CD4-positive, alpha-beta memory T cell (primary cell): ENCODE measurements at regions not wholly inside any gene's neighbourhood (a gene's known extent, or its start where the extent isn't known, plus 50 kb on each side); places are given as distances from the start of the nearest gene placed in this dataset.

Source experiments
- CTCF ChIA-PET: fragments of 350-600 bp; sonication (Branson Sonifier 250); formaldehyde crosslinking; loops from one replicate; lab custom pipeline; 2021; ENCODE audit warnings: inconsistent platforms; ENCODE audit not compliant: partially characterized antibody; lab: Charles Lee
- POLR2A ChIA-PET: fragments of 350-600 bp; sonication (Branson Sonifier 250); formaldehyde crosslinking; loops from one replicate; lab custom pipeline; 2021; ENCODE audit not compliant: partially characterized antibody; lab: Charles Lee
- DNase-seq, 5 donors: peaks; one replicate each; pipeline versions ENCODE4 v3.0.0 to v3.0.0-alpha.2; 2020 to 2022; ENCODE audit warnings: mixed read lengths in 1 of 5
- H3K27ac ChIP-seq: one replicate; pipeline ENCODE4 v1.7.0; 2013; ENCODE audit warnings: low read depth, low read length
- H3K27me3 ChIP-seq: 2 replicates; pipeline ENCODE4 v1.7.0; 2013; ENCODE audit warnings: mild to moderate bottlenecking, low read length, moderate library complexity; ENCODE audit not compliant: insufficient read depth
- H3K36me3 ChIP-seq: 2 replicates; pipeline ENCODE4 v1.7.0; 2013; ENCODE audit warnings: mild to moderate bottlenecking, low read length, moderate library complexity; ENCODE audit not compliant: insufficient read depth
- H3K4me1 ChIP-seq: 2 replicates; pipeline ENCODE4 v1.7.0; 2013; ENCODE audit warnings: mild to moderate bottlenecking, low read length, moderate library complexity; ENCODE audit not compliant: insufficient read depth
- H3K4me3 ChIP-seq, 2 donors: one replicate each; pipeline ENCODE4 v1.7.0; 2013; ENCODE audit warnings: low read length in 2 of 2, mild to moderate bottlenecking in 1 of 2
- H3K9me3 ChIP-seq, 2 donors: one replicate each; pipeline ENCODE4 v1.7.0; 2013; ENCODE audit warnings: low read length in 2 of 2, control low read depth in 1 of 2; ENCODE audit not compliant: control insufficient read depth in 1 of 2
- H3K27ac Mint-ChIP-seq, 7 donors: one replicate each; pipeline ENCODE4 v1.8.0; 2020 to 2021; ENCODE audit warnings: mixed read lengths in 7 of 7, mild to moderate bottlenecking in 6 of 7, inconsistent platforms in 3 of 7, moderate library complexity in 3 of 7
- H3K27me3 Mint-ChIP-seq, 2 donors: one replicate each; pipeline ENCODE4 v1.8.0; 2020 to 2021; ENCODE audit warnings: mixed read lengths in 2 of 2
- H3K36me3 Mint-ChIP-seq, 2 donors: one replicate each; pipeline ENCODE4 v1.8.0; 2020 to 2021; ENCODE audit warnings: mixed read lengths in 2 of 2, inconsistent platforms in 1 of 2, mild to moderate bottlenecking in 1 of 2
- H3K4me1 Mint-ChIP-seq, 4 donors: one replicate each; pipeline ENCODE4 v1.8.0; 2020 to 2021; ENCODE audit warnings: mixed read lengths in 4 of 4, mild to moderate bottlenecking in 1 of 4
- H3K4me3 Mint-ChIP-seq, 8 donors: one replicate each; pipeline ENCODE4 v1.8.0; 2020 to 2021; ENCODE audit warnings: mixed read lengths in 8 of 8, mild to moderate bottlenecking in 7 of 8, moderate library complexity in 6 of 8, inconsistent platforms in 3 of 8
- H3K9me3 Mint-ChIP-seq, 8 donors: one replicate each; pipeline ENCODE4 v1.8.0; 2020 to 2021; ENCODE audit warnings: mixed read lengths in 8 of 8, mild to moderate bottlenecking in 5 of 8, inconsistent platforms in 3 of 8, moderate library complexity in 1 of 8
- intact Hi-C: fragments of 100-400 bp; cut with micrococcal nuclease; formaldehyde crosslinking; loops from one replicate; pipeline ENCODE4 v1.15.1; 2023

- POLR2A ChIA-PET = no interaction called here
- no peaks in the 10 kb centered on the region for H3K4me1 Mint-ChIP-seq
Observed at GRCh38 chr12:45549337-45549902, 180.1 kb upstream of the ARID2 start.

GRCh38 chr12:45553204-45553603, 176.3 kb upstream of the ARID2 start:
- Histone ChIP-seq H3K27me3 (no peaks in the 10 kb centered on the region), H3K4me1 (no peaks in the 10 kb centered on the region), H3K27ac (no peak overlapping the region), H3K36me3 (no peaks in the 10 kb centered on the region), H3K4me3 (no peak overlapping the region), H3K9me3 (no peaks in the 10 kb centered on the region)
- peaks cover 0 to 3% of the 10 kb centered on the region in 2 donors for H3K27me3 Mint-ChIP-seq
- H3K4me3 Mint-ChIP-seq = no peak overlapping the region
- no peaks in the 10 kb centered on the region for H3K4me1 Mint-ChIP-seq
- ChIA-PET POLR2A (no interaction called here), CTCF (interaction anchor here (3.0 kb wide), 1 partner anchor 9 kb away, joined by 15 read pairs; no protein-coding TSS in a partner anchor)
- H3K27ac Mint-ChIP-seq = no peak overlapping the region
- intact Hi-C loops = no loop called here
- peaks cover 0 to 1% (median 0%) of the 10 kb centered on the region in 8 donors for H3K9me3 Mint-ChIP-seq
- H3K36me3 Mint-ChIP-seq = no peaks in the 10 kb centered on the region
- no peak for DNase-seq

More at GRCh38 chr12:45549337-45549902, 180.1 kb upstream of the ARID2 start:
- Histone ChIP-seq H3K4me1 (no peaks in the 10 kb centered on the region), H3K27me3 (no peaks in the 10 kb centered on the region), H3K36me3 (no peaks in the 10 kb centered on the region), H3K4me3 (no peak overlapping the region), H3K27ac (no peak overlapping the region), H3K9me3 (no peaks in the 10 kb centered on the region)
- H3K9me3 Mint-ChIP-seq = no peaks in the 10 kb centered on the region
- no peak overlapping the region for H3K27ac Mint-ChIP-seq
- no peaks in the 10 kb centered on the region for H3K36me3 Mint-ChIP-seq
- intact Hi-C loops = no loop called here
- peaks cover 0 to 1% of the 10 kb centered on the region in 2 donors for H3K27me3 Mint-ChIP-seq
- H3K4me3 Mint-ChIP-seq = no peak overlapping the region
- CTCF ChIA-PET = no interaction called here
- no peak for DNase-seq

- intact Hi-C loops = no loop called here
- Histone ChIP-seq H3K4me3 (no peak overlapping the region), H3K36me3 (no peaks in the 10 kb centered on the region), H3K27ac (no peak overlapping the region), H3K9me3 (no peaks in the 10 kb centered on the region), H3K27me3 (no peaks in the 10 kb centered on the region), H3K4me1 (no peaks in the 10 kb centered on the region)
- Mint-ChIP-seq H3K27me3 (peaks cover 0 to 3% of the 10 kb centered on the region in 2 donors), H3K27ac (no peak overlapping the region), H3K9me3 (peaks cover 0 to 3% (median 0%) of the 10 kb centered on the region in 8 donors), H3K36me3 (no peaks in the 10 kb centered on the region), H3K4me3 (no peak overlapping the region), H3K4me1 (peaks cover 0 to 2% (median 0%) of the 10 kb centered on the region in 4 donors)
- no peak for DNase-seq
- ChIA-PET CTCF (interaction anchor here (1.6 to 3.0 kb wide), 2 partner anchors 13 to 15 kb away, joined by 4 to 14 read pairs; no protein-coding TSS in a partner anchor), POLR2A (no interaction called here)
Observed at GRCh38 chr12:45557016-45557415, 172.5 kb upstream of the ARID2 start.

GRCh38 chr12:45558353-45558752, 171.2 kb upstream of the ARID2 start:
- Histone ChIP-seq H3K4me1 (no peaks in the 10 kb centered on the region), H3K4me3 (no peak overlapping the region), H3K27me3 (no peaks in the 10 kb centered on the region), H3K9me3 (no peaks in the 10 kb centered on the region), H3K36me3 (no peaks in the 10 kb centered on the region), H3K27ac (no peak overlapping the region)
- ChIA-PET POLR2A (no interaction called here), CTCF (interaction anchor here (0.7 to 3.0 kb wide), 2 partner anchors 14 to 480 kb away, joined by 3 to 14 read pairs; no protein-coding TSS in a partner anchor)
- no peak overlapping the region for H3K27ac Mint-ChIP-seq
- H3K4me1 Mint-ChIP-seq = peaks cover 0 to 2% (median 0%) of the 10 kb centered on the region in 4 donors
- H3K27me3 Mint-ChIP-seq = peaks cover 0 to 3% of the 10 kb centered on the region in 2 donors
- no peak overlapping the region for H3K4me3 Mint-ChIP-seq
- intact Hi-C loops = no loop called here
- H3K9me3 Mint-ChIP-seq = peaks cover 0 to 3% (median 0%) of the 10 kb centered on the region in 8 donors
- no peak for DNase-seq
- no peaks in the 10 kb centered on the region for H3K36me3 Mint-ChIP-seq

- POLR2A ChIA-PET = no interaction called here
Observed at GRCh38 chr12:45559537-45559936, 170.0 kb upstream of the ARID2 start.

GRCh38 chr12:45560689-45561088, 168.8 kb upstream of the ARID2 start:
- no peak overlapping the region for H3K4me3 Mint-ChIP-seq
- H3K36me3 Mint-ChIP-seq = no peaks in the 10 kb centered on the region
- intact Hi-C loops = no loop called here
- Histone ChIP-seq H3K27me3 (no peaks in the 10 kb centered on the region), H3K4me3 (no peak overlapping the region), H3K36me3 (no peaks in the 10 kb centered on the region), H3K4me1 (no peaks in the 10 kb centered on the region), H3K9me3 (no peaks in the 10 kb centered on the region), H3K27ac (no peak overlapping the region)
- no peaks in the 10 kb centered on the region for H3K27me3 Mint-ChIP-seq
- ChIA-PET POLR2A (no interaction called here), CTCF (no interaction called here)
- peaks cover 0 to 2% (median 0%) of the 10 kb centered on the region in 4 donors for H3K4me1 Mint-ChIP-seq
- peaks cover 0 to 3% (median 0%) of the 10 kb centered on the region in 8 donors for H3K9me3 Mint-ChIP-seq
- H3K27ac Mint-ChIP-seq = peak overlapping the region in 1 of 7 donors; percentile 15
- DNase-seq = no peak

More at GRCh38 chr12:45559537-45559936, 170.0 kb upstream of the ARID2 start:
- Histone ChIP-seq H3K36me3 (no peaks in the 10 kb centered on the region), H3K4me3 (no peak overlapping the region), H3K4me1 (no peaks in the 10 kb centered on the region), H3K9me3 (no peaks in the 10 kb centered on the region), H3K27me3 (no peaks in the 10 kb centered on the region), H3K27ac (no peak overlapping the region)
- intact Hi-C loops = no loop called here
- H3K4me1 Mint-ChIP-seq = peaks cover 0 to 2% (median 0%) of the 10 kb centered on the region in 4 donors
- no peak overlapping the region for H3K27ac Mint-ChIP-seq
- no peaks in the 10 kb centered on the region for H3K36me3 Mint-ChIP-seq
- CTCF ChIA-PET = no interaction called here
- H3K27me3 Mint-ChIP-seq = peaks cover 0 to 3% of the 10 kb centered on the region in 2 donors
- no peak for DNase-seq
- H3K9me3 Mint-ChIP-seq = peaks cover 0 to 3% (median 0%) of the 10 kb centered on the region in 8 donors
- H3K4me3 Mint-ChIP-seq = no peak overlapping the region

- Mint-ChIP-seq H3K4me1 (peaks cover 0 to 2% (median 0%) of the 10 kb centered on the region in 4 donors), H3K27me3 (no peaks in the 10 kb centered on the region), H3K9me3 (peaks cover 0 to 3% (median 0%) of the 10 kb centered on the region in 8 donors), H3K36me3 (no peaks in the 10 kb centered on the region), H3K27ac (peak overlapping the region in 1 of 7 donors; percentile 87), H3K4me3 (no peak overlapping the region)
- intact Hi-C loops = no loop called here
- ChIA-PET CTCF (no interaction called here), POLR2A (no interaction called here)
- Histone ChIP-seq H3K4me1 (no peaks in the 10 kb centered on the region), H3K9me3 (no peaks in the 10 kb centered on the region), H3K4me3 (no peak overlapping the region), H3K36me3 (no peaks in the 10 kb centered on the region), H3K27me3 (no peaks in the 10 kb centered on the region), H3K27ac (no peak overlapping the region)
- DNase-seq = no peak
Observed at GRCh38 chr12:45561488-45561887, 168.0 kb upstream of the ARID2 start.
